Stomach (tissue), 8 donors: ENCODE measurements at regions not wholly inside any gene's neighbourhood (a gene's known extent, or its start where the extent isn't known, plus 50 kb on each side); places are given as distances from the start of the nearest gene placed in this dataset.

Source experiments
- DNase-seq, 2 donors: peaks; one replicate each; pipeline versions ENCODE4 v3.0.0 to v3.0.0-alpha.2; 2013 to 2019
- H3K27ac ChIP-seq, 5 donors: fragments of 200-600 bp in 4 of 5; sonication (generic) in 4 of 5; one replicate each; pipeline ENCODE4 v1.5.1; 2013 to 2019; ENCODE audit warnings: mild to moderate bottlenecking in 1 of 5, moderate library complexity in 1 of 5
- H3K27me3 ChIP-seq, 3 donors: fragments of 200-600 bp; sonication (generic); one replicate each; pipeline ENCODE4 v1.5.1; 2017 to 2019; ENCODE audit warnings: mixed run types in 1 of 3
- H3K36me3 ChIP-seq, 4 donors: fragments of 200-600 bp; sonication (generic); 1 replicate in 3 of 4; 2 replicates in 1 of 4; pipeline ENCODE4 v1.5.1; 2016 to 2019
- H3K4me1 ChIP-seq, 4 donors: fragments of 200-600 bp; sonication (generic); one replicate each; pipeline ENCODE4 v1.5.1; 2016 to 2019
- H3K4me3 ChIP-seq, 4 donors: fragments of 200-600 bp; sonication (generic) in 3 of 4; one replicate each; pipeline ENCODE4 v1.5.1; 2016 to 2019; ENCODE audit warnings: mild to moderate bottlenecking in 1 of 4
- H3K9me3 ChIP-seq, 4 donors: fragments of 200-600 bp; sonication (generic); one replicate each; pipeline ENCODE4 v1.5.1; 2016 to 2019
- CTCF ChIP-seq, 7 experiments: fragments of 450-650 bp in 4 of 7; fragments of 200-600 bp in 3 of 7; sonication (generic) in 3 of 7; IDR thresholded peaks; one replicate each; pipeline ENCODE4 v1.5.1; 2016 to 2019; ENCODE audit warnings: antibody characterized with exemption in 7 of 7, control low read depth in 2 of 7, mild to moderate bottlenecking in 1 of 7
- EP300 ChIP-seq: sonication (generic); formaldehyde crosslinking; IDR thresholded peaks from one replicate; pipeline ENCODE4 v1.6.1; 2017; ENCODE audit warnings: antibody characterized with exemption
- POLR2A ChIP-seq, 4 donors: fragments of 450-650 bp; IDR thresholded peaks; one replicate each; pipeline ENCODE4 v1.6.1; 2016; ENCODE audit warnings: antibody characterized with exemption in 4 of 4, control low read depth in 2 of 4, mild to moderate bottlenecking in 1 of 4, moderate library complexity in 1 of 4
- POLR2AphosphoS5 ChIP-seq, 3 donors: sonication (generic); formaldehyde crosslinking; IDR thresholded peaks; one replicate each; pipeline ENCODE4 v1.6.1; 2016; ENCODE audit warnings: antibody characterized with exemption in 3 of 3
- WGBS, 5 donors: extraction: QIAGEN DNeasy Blood & Tissue Kit in 3 of 5; methylation state at CpG; one replicate each; pipeline versions ENCODE4 v1.1.5 to v1.1.7; 2013 to 2018; 5-methylcytosine and 5-hydroxymethylcytosine counted together
- intact Hi-C: fragments of 100-400 bp; cut with DNase I; formaldehyde crosslinking; loops from one replicate; pipeline ENCODE4 v1.15.1; 2023; ENCODE audit warnings: low total_unique reads
- donor health status: healthy with polysubstance abuse.
- donor health status: Bipolar disorder and iron deficiency.
- donor health status: healthy.

DNA sequence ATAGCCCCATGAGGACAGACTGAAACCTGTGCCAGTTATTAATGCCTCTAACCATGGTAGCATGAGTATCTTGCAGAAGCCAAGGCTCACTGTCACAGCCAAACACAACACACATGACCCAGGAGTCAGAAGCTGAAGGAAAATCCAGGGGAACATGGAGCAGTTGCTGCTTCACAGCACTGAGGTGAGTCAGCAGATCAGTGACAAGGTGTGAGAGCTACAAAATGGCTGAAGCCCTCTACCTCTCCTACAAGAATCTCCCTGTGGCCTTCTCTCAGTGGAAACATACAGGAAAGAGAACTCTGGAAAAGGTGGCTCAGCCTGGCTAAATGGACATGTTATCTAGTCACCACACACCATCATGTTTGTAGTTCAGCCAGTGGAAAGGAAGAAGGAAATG lies 93.5 kb downstream of the NAB1 start:
- H3K9me3 ChIP-seq: peaks cover 0 to 6% (median 0%) of the 10 kb centered on the region in 4 donors
- no peaks in the 10 kb centered on the region for H3K27me3 ChIP-seq
- TF ChIP-seq EP300: no peak
- TF ChIP-seq POLR2AphosphoS5 (IDR thresholded peaks at IDR 0.05): no peak
- TF ChIP-seq POLR2A (IDR thresholded peaks at IDR 0.05): no peak
- no peak for TF ChIP-seq CTCF (IDR thresholded peaks at IDR 0.05)
- H3K36me3 ChIP-seq: no peaks in the 10 kb centered on the region
- no peak for DNase-seq
- intact Hi-C loops: no loop called here
- H3K27ac ChIP-seq: no peak overlapping the region
- no peak overlapping the region for H3K4me3 ChIP-seq
- no peaks in the 10 kb centered on the region for H3K4me1 ChIP-seq

- H3K27ac ChIP-seq: no peak overlapping the region
- 43 to 63% (median 53%) methylated on average over 2 of the region's 2 CpGs for WGBS, 5 donors
- DNase-seq: no peak
- H3K4me1 ChIP-seq: no peaks in the 10 kb centered on the region
- intact Hi-C loops: no loop called here
- no peaks in the 10 kb centered on the region for H3K27me3 ChIP-seq
- no peaks in the 10 kb centered on the region for H3K36me3 ChIP-seq
- TF ChIP-seq CTCF (IDR thresholded peaks at IDR 0.05) (no peak), EP300 (no peak), POLR2A (IDR thresholded peaks at IDR 0.05) (no peak), POLR2AphosphoS5 (IDR thresholded peaks at IDR 0.05) (no peak)
- no peak overlapping the region for H3K4me3 ChIP-seq
- H3K9me3 ChIP-seq: peaks cover 0 to 6% (median 0%) of the 10 kb centered on the region in 4 donors
Measured at GRCh38 chr2:190744041-190744440, 95.2 kb downstream of the NAB1 start.

DNA sequence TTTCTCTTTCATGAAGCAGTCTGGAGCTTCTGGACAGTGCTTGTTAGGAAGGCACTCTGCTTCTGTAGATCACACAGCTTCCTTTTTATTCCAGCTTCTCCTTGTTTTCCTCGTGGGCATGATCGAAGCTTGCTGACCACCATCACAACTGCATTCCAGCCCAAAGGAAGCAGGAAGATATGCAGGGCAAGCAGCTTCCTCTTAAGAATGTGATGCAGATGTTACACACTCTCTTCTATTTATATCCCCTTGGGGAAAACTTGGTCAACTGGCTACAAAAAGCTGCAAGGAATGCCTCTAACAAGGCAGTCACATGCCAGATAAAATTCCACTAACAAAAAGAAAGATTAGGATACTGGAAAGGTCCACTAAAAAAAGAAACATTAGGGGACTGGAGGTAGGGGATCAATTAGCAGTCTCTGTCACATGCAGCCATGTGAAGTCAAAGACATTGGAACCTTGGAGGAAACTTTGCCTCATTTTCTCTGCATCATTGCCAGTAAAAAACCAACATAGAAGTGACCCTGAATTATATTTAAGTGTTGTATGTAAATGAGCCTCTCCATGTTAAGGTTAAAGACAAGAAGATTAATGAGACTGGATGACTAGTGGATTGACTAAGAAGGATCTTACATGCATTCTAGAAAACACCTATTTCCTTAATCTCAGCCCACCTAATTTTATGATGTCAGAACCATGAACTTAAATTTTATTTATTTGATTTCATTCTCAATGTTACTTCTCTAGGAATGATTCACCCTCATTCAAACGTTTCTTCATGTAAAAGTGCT lies 98.3 kb downstream of the NAB1 start:
- no peaks in the 10 kb centered on the region for H3K36me3 ChIP-seq
- H3K9me3 ChIP-seq: peaks cover 0 to 3% (median 0%) of the 10 kb centered on the region in 4 donors
- no peaks in the 10 kb centered on the region for H3K4me1 ChIP-seq
- H3K27me3 ChIP-seq: no peaks in the 10 kb centered on the region
- DNase-seq: no peak
- no peak overlapping the region for H3K4me3 ChIP-seq
- TF ChIP-seq POLR2AphosphoS5 (IDR thresholded peaks at IDR 0.05): no peak
- no peak for TF ChIP-seq POLR2A (IDR thresholded peaks at IDR 0.05)
- TF ChIP-seq EP300: no peak
- no peak for TF ChIP-seq CTCF (IDR thresholded peaks at IDR 0.05)
- no peak overlapping the region for H3K27ac ChIP-seq
- 49 to 59% (median 53%) methylated on average over 3 of the region's 3 CpGs for WGBS, 5 donors
- intact Hi-C loops: no loop called here

DNA sequence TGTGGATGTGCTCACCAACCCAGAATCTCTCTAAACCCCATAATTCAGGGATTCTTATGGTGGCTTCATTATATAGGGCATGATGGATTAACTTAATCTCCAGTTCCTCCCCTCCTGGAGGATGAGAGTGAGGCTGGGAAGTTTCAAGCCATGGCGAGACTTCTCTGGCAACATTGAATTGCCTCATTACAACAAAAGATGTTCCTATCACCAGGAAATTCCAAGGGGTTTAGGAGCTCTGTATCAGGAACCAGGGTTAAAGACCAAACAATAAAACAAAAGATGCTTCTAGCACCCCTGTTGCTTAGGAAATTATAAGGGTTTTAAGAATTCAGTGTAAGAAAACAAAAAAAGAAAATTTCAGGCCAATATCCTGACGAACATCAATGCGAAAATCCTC lies 100.1 kb downstream of the NAB1 start:
- intact Hi-C loops: no loop called here
- H3K27me3 ChIP-seq: no peaks in the 10 kb centered on the region
- no peak overlapping the region for H3K4me3 ChIP-seq
- no peaks in the 10 kb centered on the region for H3K9me3 ChIP-seq
- 88 to 98% (median 95%) methylated on average over 3 of the region's 3 CpGs for WGBS, 5 donors
- H3K4me1 ChIP-seq: no peaks in the 10 kb centered on the region
- TF ChIP-seq EP300 (no peak), CTCF (IDR thresholded peaks at IDR 0.05) (no peak), POLR2AphosphoS5 (IDR thresholded peaks at IDR 0.05) (no peak), POLR2A (IDR thresholded peaks at IDR 0.05) (no peak)
- H3K36me3 ChIP-seq: no peaks in the 10 kb centered on the region
- H3K27ac ChIP-seq: no peak overlapping the region
- no peak for DNase-seq
